Activated T-helper 2 cell treated with anti-CD3 and anti-CD28 coated beads, Interferon-gamma antibody, Interleukin-2, Interleukin-4, amounts not matched to agents 10 μg/mL and 5 μg/mL and 100 μg/mL, durations not matched to agents 14 hours and 24 hours and 36 hours (primary cell): ENCODE measurements at regions not wholly inside any gene's neighbourhood (a gene's known extent, or its start where the extent isn't known, plus 50 kb on each side); places are given as distances from the start of the nearest gene placed in this dataset.
"Not testable (repeated sequence)": the region's sequence is repeated elsewhere in the genome, so short reads cannot be mapped to it uniquely, and the experiment has no call there.

Experiments used
- DNase-seq: peaks from one replicate; pipeline ENCODE4 v3.0.0; 2021; ENCODE audit warnings: low spot score
- H3K27ac Mint-ChIP-seq: one replicate; pipeline ENCODE4 v1.8.0; 2021; ENCODE audit warnings: mixed read lengths
- H3K27me3 Mint-ChIP-seq: one replicate; pipeline ENCODE4 v1.8.0; 2021; ENCODE audit warnings: low read depth, mixed read lengths
- H3K36me3 Mint-ChIP-seq: one replicate; pipeline ENCODE4 v1.8.0; 2021; ENCODE audit warnings: low read depth, mixed read lengths
- H3K4me1 Mint-ChIP-seq: one replicate; pipeline ENCODE4 v1.8.0; 2021; ENCODE audit warnings: low read depth, mixed read lengths
- H3K4me3 Mint-ChIP-seq: one replicate; pipeline ENCODE4 v1.8.0; 2021; ENCODE audit warnings: low read depth, mild to moderate bottlenecking, moderate library complexity, mixed read lengths
- H3K9me3 Mint-ChIP-seq: one replicate; pipeline ENCODE4 v1.8.0; 2021; ENCODE audit warnings: mixed read lengths
- intact Hi-C: fragments of 100-400 bp; cut with micrococcal nuclease; formaldehyde crosslinking; loops from one replicate; pipeline ENCODE4 v1.15.1; 2023

- H3K9me3 Mint-ChIP-seq, result no peaks in the 10 kb centered on the region
- no peaks in the 10 kb centered on the region for H3K36me3 Mint-ChIP-seq
- H3K4me1 Mint-ChIP-seq, result no peaks in the 10 kb centered on the region
- no peak overlapping the region for H3K4me3 Mint-ChIP-seq
- H3K27me3 Mint-ChIP-seq, result no peaks in the 10 kb centered on the region
- no peak for DNase-seq
- intact Hi-C loops, result loop anchor here (10.0 kb wide), 1 partner anchor 344 kb away; no protein-coding TSS in a partner anchor
- H3K27ac Mint-ChIP-seq, result no peak overlapping the region
Measured at GRCh38 chr7:82579047-82579446, 135.5 kb upstream of the CACNA2D1 start.

DNA sequence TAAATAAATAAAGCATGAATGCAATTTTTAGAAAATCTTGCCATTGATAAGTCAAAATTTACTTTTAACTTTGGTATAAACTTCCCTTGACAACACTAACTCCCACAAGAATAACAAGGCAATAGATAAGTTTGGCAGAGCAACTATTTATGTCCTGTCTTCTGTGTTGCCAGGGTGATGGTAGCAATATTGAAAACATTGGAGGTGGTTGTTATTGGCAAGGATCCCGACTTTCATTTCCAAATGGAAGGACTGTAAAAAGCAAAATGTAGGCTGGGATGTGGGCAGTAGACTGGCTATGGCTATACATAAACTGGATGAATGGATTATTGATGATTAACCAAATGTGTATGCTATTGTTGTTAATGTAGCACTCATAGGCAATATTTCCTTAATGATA, 134.9 kb upstream of the CACNA2D1 start:
- intact Hi-C loops, result loop anchor here (10.0 kb wide), 1 partner anchor 344 kb away; no protein-coding TSS in a partner anchor

GRCh38 chr7:82572195-82572880, 128.8 kb upstream of the CACNA2D1 start:
- Mint-ChIP-seq H3K4me1 (no peaks in the 10 kb centered on the region), H3K9me3 (no peaks in the 10 kb centered on the region), H3K36me3 (no peaks in the 10 kb centered on the region), H3K27me3 (no peaks in the 10 kb centered on the region), H3K4me3 (no peak overlapping the region), H3K27ac (no peak overlapping the region)
- intact Hi-C loops, result loop anchor here (2.0 to 10.0 kb wide), 3 partner anchors 338 to 1090 kb away; no protein-coding TSS in a partner anchor
- peak; percentile 32 for DNase-seq

More for the DNA sequence above, 134.9 kb upstream of the CACNA2D1 start:
- no peaks in the 10 kb centered on the region for H3K36me3 Mint-ChIP-seq
- DNase-seq, result no peak
- H3K4me1 Mint-ChIP-seq, result no peaks in the 10 kb centered on the region
- no peaks in the 10 kb centered on the region for H3K9me3 Mint-ChIP-seq
- no peak overlapping the region for H3K27ac Mint-ChIP-seq
- no peak overlapping the region for H3K4me3 Mint-ChIP-seq
- no peaks in the 10 kb centered on the region for H3K27me3 Mint-ChIP-seq

DNA sequence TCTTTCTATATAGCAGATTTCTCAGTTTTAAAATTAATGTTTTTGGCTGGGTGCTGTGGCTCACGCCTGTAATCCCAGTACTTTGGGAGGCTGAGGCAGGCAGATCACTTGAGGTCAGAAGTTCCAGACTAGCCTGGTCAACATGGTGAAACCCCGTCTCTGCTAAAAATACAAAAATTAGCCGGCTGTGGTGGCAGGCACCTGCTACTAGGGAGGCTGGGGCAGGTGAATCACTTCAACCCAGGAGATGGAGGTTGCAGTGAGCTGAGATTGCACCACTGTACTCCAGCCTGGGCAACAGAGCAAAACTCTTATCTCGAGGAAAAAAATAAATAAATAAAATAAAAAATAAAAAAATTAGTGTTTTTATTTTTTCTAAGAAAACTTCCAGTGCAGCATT, 127.5 kb upstream of the CACNA2D1 start:
- not testable (repeated sequence) for H3K9me3 Mint-ChIP-seq, H3K4me1 Mint-ChIP-seq, DNase-seq, H3K36me3 Mint-ChIP-seq, H3K4me3 Mint-ChIP-seq, H3K27ac Mint-ChIP-seq, H3K27me3 Mint-ChIP-seq
- intact Hi-C loops, result loop anchor here (5.0 to 10.0 kb wide), 2 partner anchors 336 to 1089 kb away; no protein-coding TSS in a partner anchor

DNA sequence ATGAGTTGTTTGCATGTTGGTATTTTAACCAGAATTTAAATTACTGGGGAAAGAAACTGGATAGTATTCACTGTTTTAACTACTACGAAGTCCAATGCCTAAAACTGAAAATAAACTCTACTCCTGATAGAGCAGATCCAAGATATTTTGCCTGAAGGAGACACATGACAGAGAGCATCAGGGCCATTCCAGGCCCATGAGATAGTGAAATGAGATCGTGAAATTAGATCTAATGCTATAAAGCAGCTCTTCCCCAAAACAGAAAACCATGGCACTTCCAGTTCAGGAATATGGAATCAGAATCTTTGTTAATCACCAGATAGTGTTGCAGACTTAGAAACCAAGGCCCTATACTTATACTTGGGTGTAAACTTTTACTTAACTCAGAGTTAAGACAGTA, 124.3 kb upstream of the CACNA2D1 start:
- H3K4me1 Mint-ChIP-seq, result no peaks in the 10 kb centered on the region
- H3K4me3 Mint-ChIP-seq, result no peak overlapping the region
- no peak overlapping the region for H3K27ac Mint-ChIP-seq
- intact Hi-C loops, result no loop called here
- no peak for DNase-seq
- H3K27me3 Mint-ChIP-seq, result no peaks in the 10 kb centered on the region
- H3K9me3 Mint-ChIP-seq, result no peaks in the 10 kb centered on the region
- H3K36me3 Mint-ChIP-seq, result no peaks in the 10 kb centered on the region

GRCh38 chr7:82567356-82567755, 123.8 kb upstream of the CACNA2D1 start:
- DNase-seq, result no peak
- H3K4me3 Mint-ChIP-seq, result no peak overlapping the region
- intact Hi-C loops, result no loop called here
- no peak overlapping the region for H3K27ac Mint-ChIP-seq
- no peaks in the 10 kb centered on the region for H3K4me1 Mint-ChIP-seq
- H3K9me3 Mint-ChIP-seq, result no peaks in the 10 kb centered on the region
- no peaks in the 10 kb centered on the region for H3K27me3 Mint-ChIP-seq
- no peaks in the 10 kb centered on the region for H3K36me3 Mint-ChIP-seq

DNA sequence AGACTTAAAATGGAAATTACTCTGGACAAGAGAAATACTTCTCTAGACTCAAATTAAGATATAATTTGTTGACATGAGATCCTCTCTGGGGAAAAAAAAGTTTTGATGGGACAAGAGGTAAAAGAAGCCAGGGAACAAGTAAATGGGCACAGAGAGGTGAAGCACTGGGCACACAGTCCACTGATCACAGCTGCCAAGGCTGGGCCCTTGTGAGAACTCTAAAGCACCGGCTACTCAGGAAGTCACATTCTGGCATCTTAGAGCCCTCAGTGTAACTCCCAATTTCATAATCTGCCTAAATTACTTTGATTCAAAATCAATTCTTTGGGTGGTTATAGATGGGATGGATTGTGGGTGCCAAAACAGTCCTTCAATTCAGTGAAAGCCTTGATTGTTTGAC, 123.2 kb upstream of the CACNA2D1 start:
- intact Hi-C loops, result no loop called here
- DNase-seq, result no peak
- no peaks in the 10 kb centered on the region for H3K27me3 Mint-ChIP-seq
- no peaks in the 10 kb centered on the region for H3K4me1 Mint-ChIP-seq
- H3K9me3 Mint-ChIP-seq, result no peaks in the 10 kb centered on the region
- no peaks in the 10 kb centered on the region for H3K36me3 Mint-ChIP-seq
- H3K4me3 Mint-ChIP-seq, result no peak overlapping the region
- H3K27ac Mint-ChIP-seq, result no peak overlapping the region

- H3K27ac Mint-ChIP-seq, result no peak overlapping the region
- H3K27me3 Mint-ChIP-seq, result no peaks in the 10 kb centered on the region
Measured at GRCh38 chr7:82562716-82563404, 119.3 kb upstream of the CACNA2D1 start.

GRCh38 chr7:82559193-82559805, 115.7 kb upstream of the CACNA2D1 start:
- intact Hi-C loops, result no loop called here
- Mint-ChIP-seq H3K27me3 (no peaks in the 10 kb centered on the region), H3K4me3 (no peak overlapping the region), H3K9me3 (no peaks in the 10 kb centered on the region), H3K36me3 (no peaks in the 10 kb centered on the region), H3K4me1 (no peaks in the 10 kb centered on the region), H3K27ac (no peak overlapping the region)
- DNase-seq, result no peak

More at GRCh38 chr7:82562716-82563404, 119.3 kb upstream of the CACNA2D1 start:
- Mint-ChIP-seq H3K9me3 (no peaks in the 10 kb centered on the region), H3K4me3 (no peak overlapping the region), H3K4me1 (no peaks in the 10 kb centered on the region), H3K36me3 (no peaks in the 10 kb centered on the region)
- no peak for DNase-seq
- intact Hi-C loops, result no loop called here

- Mint-ChIP-seq H3K9me3 (no peaks in the 10 kb centered on the region), H3K4me3 (no peak overlapping the region), H3K4me1 (no peaks in the 10 kb centered on the region), H3K27ac (no peak overlapping the region), H3K27me3 (no peaks in the 10 kb centered on the region), H3K36me3 (no peaks in the 10 kb centered on the region)
- DNase-seq, result no peak
- intact Hi-C loops, result no loop called here
Measured at GRCh38 chr7:82549616-82550285, 106.2 kb upstream of the CACNA2D1 start.

DNA sequence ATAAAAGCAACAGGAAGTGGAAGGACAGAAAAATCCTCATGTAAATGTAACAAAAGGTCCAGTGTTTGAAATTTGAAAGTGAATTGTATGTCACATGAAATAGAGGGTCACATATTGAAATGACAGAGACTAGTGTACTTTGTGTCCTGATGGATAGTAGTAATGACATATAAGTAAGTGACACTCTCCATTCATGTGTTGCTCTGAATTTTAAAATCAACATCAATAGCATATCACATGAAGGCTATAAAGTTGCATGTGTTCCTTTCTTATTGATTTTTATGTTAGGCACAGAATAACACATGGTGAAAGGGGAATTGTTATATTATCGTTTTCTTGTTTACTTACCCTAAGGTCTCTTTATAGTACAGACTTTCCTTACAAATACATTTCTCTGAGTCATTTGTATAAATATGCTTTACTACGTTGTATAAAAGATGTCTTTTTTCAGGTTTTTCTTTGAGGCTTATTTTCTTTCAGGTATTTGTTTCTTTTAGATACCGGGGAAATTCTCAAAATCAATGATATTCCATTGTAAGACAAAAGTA, 104.6 kb upstream of the CACNA2D1 start:
- Mint-ChIP-seq H3K27me3 (no peaks in the 10 kb centered on the region), H3K4me3 (no peak overlapping the region), H3K27ac (no peak overlapping the region), H3K9me3 (no peaks in the 10 kb centered on the region), H3K36me3 (no peaks in the 10 kb centered on the region), H3K4me1 (no peaks in the 10 kb centered on the region)
- DNase-seq, result no peak
- intact Hi-C loops, result no loop called here

GRCh38 chr7:82542665-82543064, 99.1 kb upstream of the CACNA2D1 start:
- no peaks in the 10 kb centered on the region for H3K27me3 Mint-ChIP-seq
- H3K4me1 Mint-ChIP-seq, result no peaks in the 10 kb centered on the region
- no peak overlapping the region for H3K27ac Mint-ChIP-seq
- H3K36me3 Mint-ChIP-seq, result no peaks in the 10 kb centered on the region
- no peaks in the 10 kb centered on the region for H3K9me3 Mint-ChIP-seq
- no peak overlapping the region for H3K4me3 Mint-ChIP-seq
- intact Hi-C loops, result no loop called here
- no peak for DNase-seq
